GM18867 (cell line): ENCODE measurements at regions not wholly inside any gene's neighbourhood (a gene's known extent, or its start where the extent isn't known, plus 50 kb on each side); places are given as distances from the start of the nearest gene placed in this dataset.
"Not testable (repeated sequence)": the region's sequence is repeated elsewhere in the genome, so short reads cannot be mapped to it uniquely, and the experiment has no call there.

ENCODE experiments used
- ATAC-seq: cut with Tn5 transposase; IDR thresholded peaks from one replicate; pipeline ENCODE4 v1.9.1; 2021; ENCODE audit warnings: mild to moderate bottlenecking, moderate library complexity; ENCODE audit not compliant: unreplicated experiment

DNA sequence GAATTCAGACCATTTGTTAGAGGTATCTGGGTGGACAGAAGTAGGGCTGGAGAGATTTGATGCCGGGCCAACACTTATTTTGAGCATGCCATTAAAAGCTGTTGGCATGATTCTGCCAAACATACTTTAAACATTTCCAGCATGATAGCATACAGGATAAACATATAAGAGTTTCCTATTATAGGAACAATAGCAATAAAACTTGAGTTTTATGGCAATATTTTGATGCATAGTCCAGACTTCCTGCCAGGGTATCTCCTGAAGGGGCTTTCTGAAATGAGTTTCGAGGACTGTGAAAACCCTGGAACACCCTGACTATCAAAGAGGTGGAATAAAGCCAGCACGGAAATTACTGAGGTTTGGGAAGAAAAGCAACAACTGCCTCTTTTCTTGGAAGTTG is 1398.0 kb upstream of the NXPH2 start:
- no peak for ATAC-seq

DNA sequence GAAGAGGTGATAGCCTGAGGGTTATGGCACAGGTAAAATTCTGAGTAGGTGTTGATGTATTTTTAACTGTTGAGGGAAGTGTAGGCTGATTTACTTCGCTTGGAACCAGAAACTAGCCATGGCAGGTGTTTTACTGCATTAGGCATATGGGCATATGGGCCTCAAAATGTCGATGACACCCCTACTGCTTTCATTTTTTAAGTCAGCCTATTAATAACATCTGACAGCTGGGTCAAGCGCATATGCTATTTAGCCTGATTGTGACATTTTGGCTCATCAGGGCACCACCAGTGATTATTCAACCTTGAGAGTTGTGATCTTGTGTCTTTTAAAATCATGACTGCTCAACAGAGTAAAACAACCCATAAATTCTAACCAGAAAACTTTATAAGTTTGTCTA is 1396.9 kb upstream of the NXPH2 start:
- no peak for ATAC-seq

DNA sequence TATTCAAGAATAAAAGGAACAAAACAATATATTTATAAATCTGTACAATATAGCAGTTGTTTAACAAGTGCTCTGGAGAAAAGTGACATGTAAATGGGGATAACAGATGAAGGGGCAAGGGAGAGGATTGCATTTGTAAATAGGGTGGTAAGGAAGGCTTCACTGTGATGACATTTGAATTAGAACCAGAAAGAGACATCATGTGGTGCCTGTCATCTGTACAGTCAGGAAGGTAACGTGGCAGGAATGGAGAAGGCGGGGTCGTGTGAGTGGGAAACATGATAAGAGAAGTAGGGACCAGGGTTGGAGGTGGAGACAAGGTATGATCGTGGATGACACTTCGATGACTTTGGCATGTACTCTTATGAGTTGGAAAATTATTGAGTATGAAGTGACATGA is 1393.6 kb upstream of the NXPH2 start:
- no peak for ATAC-seq

DNA sequence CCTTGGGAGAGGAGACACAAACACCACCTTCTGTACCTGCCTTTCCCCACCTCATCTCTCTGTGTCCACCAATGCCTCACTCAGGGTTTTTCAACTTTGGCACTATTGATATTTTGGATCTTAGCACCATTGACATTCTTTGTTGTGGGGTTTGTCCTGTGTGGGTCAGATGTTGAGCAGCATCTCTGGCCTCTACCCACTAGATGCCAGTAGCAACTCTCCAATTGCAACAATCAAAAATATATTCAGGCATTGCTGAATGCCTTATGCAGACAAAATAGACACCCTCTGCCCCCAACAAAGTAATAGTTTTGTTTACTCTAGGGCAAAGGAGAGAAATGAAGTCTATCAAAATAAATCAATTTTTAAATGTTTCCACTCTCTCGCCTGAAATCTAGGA is 1384.3 kb upstream of the NXPH2 start:
- ATAC-seq = no peak

DNA sequence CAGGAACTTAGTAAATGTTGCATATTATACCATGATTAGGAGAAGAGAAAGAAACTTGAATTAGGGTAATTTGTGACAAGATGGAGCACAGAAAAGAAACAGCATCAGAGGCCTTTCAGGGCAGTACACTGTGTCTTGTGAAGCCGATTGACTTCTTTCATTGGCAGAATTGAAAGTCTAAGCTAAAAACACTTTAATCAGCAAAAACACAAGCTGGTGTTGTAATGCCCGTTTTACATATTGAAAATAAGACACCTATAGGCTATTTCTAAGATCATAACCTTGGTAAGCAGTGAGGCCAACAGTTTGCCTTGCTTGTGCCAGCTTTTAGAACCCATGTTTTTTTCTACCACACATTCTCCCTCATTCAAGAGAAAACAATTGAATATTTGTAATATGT is 1378.1 kb upstream of the NXPH2 start:
- no peak for ATAC-seq

DNA sequence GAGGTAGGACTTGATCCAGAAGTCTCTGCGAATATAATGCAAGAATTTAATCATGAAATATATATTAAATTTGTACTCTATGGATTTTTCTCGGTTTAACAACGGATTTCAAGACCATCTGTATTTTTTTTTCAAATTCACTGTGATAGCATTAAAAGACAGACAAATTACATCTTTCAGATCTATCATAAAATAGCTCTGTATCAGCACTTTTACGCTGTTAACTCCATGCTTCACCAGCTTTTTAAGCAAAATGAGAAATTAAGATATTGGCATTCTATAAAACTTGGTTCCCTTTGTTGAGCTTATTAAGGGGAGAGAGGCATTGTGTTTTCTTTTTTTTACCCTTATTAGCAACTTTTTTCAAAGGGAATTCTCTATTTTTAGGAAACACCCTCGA is 1377.6 kb upstream of the NXPH2 start:
- no peak for ATAC-seq

DNA sequence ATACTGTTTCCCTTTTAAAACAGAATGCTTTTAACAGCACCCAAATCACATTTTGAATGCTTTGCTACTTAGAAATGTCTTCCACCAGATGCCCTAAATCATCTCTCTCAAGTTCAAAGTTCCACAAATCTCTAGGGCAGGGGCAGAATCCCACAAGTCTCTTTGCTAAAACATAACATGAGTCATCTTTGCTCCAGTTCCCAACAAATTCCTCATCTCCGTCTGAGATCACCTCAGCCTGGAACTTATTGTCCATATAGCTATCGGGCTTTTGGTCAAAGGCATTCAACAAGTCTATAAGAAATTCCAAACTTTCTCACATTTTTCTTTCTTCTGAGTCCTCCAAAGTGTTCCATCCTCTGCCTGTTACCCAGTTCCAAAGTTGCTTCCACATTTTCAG is 1374.5 kb upstream of the NXPH2 start:
- ATAC-seq = no peak

DNA sequence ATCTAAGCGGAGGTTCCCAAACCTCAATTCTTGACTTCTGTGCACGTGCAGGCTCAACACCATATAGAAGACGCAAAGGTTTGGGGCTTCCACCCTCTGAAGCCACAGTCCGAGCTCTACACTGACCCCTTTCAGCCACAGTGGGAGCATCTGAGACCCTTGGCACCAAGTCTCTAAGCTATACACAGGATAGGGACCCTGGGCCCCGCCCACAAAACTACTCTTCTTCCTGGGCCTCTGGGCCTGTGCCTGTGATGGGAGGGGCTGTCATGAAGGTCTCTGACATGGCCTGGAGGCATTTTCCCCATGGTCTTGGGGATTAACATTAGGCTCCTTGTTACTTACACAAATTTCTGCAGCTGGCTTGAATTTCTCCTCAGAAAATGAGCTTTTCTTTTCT is 1374.1 kb upstream of the NXPH2 start:
- ATAC-seq = no peak

DNA sequence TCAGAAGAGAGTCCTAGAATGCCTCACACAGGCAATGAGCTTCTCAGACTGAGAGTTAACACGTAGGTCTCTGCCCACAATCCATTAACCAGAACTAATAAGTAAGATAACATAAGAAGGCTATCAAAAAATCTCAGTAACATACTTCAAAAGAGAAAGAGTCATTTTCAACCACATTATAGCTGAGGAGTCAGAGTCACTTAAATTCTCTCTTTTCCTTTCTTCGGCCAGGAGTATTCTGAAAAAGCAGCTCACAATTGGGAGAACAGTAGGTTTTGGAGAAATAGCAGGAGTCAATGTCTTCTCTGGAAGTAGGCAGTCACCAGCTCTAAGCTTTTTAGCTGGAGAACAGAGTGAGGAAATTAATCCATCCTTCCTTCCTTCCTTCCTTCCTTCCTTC is 1364.4 kb upstream of the NXPH2 start:
- ATAC-seq = no peak

DNA sequence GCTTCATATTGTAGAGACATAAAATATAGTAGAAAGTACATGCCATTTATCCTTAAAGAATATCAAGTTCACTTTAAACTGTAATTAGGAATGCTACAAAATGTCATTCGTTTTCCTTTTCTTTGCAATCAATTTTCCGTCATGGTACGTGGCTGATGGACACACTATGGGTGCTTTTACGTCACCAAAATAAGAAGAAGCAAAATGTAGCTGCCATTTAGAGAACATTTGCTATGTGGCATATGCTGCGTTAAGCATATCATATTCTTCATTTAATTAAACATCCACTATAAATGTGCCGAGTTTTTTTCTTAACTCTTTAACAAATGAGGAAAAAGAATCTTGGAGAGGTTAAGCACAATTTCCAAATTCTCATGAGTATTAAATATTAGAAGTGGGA is 1358.5 kb upstream of the NXPH2 start:
- ATAC-seq = no peak

DNA sequence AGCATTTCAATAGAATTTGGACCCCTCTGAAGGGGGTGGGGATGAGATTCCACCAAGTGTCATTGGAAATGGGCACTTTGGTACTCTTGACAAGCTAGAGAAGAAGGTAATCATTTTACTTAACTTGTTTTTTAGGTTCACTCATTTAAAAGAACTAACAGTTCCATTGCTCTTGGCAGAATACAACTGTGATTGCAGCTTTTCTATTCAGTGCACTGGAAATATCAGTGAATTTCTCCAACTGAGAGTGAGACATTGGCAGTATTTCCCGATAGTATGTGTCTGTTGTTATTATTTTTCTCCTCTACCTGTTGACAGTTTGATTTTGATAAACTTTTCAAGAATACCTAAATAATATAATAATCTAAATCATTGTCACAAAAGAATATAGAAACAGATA is 1356.7 kb upstream of the NXPH2 start:
- ATAC-seq = no peak

DNA sequence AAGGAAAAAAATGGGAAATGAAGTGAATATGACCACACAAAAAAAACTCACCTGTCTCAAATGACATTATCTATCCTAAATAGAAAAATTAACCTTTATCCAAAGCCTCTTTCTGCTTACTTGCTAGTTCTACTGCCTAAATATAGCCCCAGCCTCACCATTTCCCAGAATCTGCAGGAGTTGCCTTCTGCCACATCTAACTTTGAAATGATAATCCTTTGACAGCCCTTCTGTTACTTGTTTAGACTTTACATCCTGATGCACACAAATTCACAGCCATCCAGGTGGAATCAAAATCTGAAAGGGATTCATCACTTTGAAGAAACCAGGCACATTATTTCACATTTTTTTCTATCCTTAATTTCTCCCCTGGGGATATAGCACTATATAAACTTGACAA is 1356.2 kb upstream of the NXPH2 start:
- ATAC-seq = no peak

DNA sequence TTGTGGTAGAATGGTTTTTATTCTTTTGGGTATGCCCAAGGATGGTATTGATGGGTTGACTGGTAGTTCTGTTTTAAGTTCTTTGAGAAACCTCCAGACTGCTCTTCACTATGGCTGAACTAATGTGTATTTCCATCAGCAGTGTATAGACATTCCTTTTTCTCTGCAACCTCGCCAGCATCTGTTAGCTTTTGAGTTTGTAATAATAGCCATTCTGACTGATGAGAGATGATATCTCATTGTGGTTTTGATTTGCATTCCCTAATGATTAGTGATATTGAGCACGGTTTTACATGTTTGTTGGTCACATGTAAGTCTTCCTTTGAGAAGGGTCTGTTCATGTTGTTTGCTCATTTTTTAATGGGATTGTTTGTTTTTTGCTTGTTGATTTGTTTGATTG is 1348.7 kb upstream of the NXPH2 start:
- ATAC-seq = no peak

DNA sequence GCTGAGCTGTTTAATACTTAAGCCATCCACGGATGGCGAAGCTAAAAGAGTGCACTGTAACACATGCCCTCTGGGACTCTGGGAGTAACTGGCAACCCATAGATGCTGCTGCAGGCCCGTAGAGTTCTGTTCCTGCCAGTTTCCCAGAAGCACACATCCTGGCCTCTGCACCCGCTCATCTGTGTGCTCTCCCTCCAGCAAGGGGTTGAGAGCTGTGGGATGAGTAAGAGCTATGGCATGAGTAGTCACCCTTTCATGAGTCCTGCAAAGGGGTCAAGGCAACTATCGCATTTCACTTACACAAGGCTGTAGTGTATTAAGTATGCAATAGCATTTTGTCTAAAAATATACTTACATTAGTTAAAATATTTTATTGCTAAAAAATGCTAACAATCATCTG is 1341.8 kb upstream of the NXPH2 start:
- ATAC-seq = no peak

DNA sequence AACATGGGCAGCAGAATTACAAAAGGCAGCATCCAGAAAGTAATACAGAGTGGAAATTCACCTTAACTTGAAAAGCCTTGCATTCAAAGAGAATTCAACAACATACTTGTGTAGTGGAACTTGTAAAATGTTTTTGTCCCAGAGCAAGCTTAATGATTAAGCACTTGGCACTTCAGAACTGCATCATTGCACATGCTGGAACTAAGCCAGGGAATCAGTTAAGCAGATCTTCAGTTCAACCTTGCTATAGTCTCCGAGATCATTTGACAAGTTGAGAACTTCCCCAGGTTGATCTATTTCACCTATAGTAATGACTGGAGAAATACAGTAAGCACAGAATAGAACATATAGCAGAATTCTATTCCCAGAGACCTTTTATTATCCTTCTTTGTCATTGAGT is 1337.2 kb upstream of the NXPH2 start:
- no peak for ATAC-seq

DNA sequence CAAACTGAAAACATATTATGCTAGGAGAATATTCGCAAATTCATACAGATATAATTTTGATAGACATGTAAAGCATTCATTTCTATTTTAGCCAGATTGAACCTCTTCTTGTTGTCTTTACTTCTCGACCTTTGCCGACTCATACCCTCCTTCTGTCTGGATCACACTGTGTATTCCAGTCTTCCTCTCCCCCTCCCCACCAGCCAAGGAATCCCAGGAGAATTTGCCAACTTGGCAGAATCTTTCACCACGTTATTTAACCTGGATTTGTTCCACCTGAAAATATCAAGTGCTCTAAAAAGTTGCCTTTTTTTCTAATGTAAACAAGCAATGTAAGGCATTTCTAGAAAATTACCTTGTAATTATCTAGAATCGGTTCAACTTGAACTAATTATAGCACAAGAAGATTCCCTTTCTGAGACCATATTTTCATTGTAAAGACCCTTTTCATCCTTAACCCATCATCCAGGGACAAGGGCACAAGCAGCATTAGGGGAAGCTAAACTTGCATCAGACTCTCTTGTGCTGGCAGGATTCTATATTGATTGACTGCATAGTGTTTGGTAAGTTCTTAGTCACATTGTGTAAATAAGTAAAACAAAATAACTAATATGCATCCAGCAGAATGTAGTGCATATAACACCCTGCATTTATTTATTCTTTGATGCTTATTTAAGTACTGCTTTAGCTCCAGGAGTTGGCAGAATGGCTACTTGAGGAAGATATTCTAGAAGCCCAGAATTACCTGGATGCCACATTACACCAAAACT is 1328.7 kb upstream of the NXPH2 start:
- ATAC-seq = no peak

DNA sequence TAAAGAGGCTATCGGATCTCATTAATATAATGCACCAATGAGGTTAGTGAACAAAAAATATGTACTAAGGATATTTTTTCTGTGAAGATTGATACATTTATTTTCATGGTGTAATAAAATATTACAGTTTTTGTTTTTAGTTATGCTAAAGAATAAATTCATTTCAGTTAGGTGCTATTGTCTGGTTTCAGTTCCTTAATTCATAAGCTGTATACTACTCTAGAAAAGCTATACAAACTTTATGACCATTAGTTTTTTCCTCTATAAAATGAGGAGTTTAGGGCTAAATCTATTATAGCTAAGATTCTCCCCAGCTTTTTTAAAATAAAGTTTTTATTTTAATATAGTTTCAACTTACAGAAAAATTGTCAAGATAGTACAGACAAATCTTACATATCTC is 1311.7 kb upstream of the NXPH2 start:
- no peak for ATAC-seq

DNA sequence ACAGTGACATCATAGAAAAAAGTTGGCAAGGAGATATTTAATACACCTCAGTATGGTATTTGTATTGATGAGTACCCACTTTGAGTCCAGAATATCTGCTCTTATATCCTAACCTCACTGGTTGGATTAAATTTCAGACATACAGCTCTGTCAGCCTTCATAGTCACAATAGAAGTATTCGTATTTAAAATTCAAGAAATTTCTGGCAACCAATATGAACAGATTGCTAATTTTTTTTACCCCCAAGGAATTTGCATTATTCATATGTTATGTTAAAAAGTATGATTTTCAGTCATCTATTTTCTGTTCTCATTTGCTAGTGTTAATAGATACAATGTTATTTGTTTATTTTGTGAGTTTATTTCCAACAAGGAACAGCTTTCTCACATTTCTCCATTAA is 1306.8 kb upstream of the NXPH2 start:
- no peak for ATAC-seq

DNA sequence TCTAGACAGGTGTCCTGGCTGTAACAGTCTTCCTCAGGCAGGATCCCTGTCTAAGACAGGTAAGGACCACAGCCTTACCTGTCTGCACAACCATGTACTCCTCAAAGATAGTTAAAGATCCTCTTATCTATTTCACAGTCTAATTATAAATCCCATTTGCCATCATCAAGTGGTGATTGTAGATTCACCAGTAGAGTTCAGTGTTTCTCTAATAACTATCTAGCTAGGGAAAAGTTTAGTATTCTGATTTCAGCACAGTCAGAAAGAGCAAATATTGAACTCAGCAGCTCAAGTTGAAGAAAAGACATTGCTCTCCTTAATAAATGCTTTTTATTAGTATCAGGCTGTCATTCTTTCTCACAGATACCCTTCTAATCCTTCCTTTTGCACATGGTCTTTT is 1305.5 kb upstream of the NXPH2 start:
- ATAC-seq = no peak

DNA sequence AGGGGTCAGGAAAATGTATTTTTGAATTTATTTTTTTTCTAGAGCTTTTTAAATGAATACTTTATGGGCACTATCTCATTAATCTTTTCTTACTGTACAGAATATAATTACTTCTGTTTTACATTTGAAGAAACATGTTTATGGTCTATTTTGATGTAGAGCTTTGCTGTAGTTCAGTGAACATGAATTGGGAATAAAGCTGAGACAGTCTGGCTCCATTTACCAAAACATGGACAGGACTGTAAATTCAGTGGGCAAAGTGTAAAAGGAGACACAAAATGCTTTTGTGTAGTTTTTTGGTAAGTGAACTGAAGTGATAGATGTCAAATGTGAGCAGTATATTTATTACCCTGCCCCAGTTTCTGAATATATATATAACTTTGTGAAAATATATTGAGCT is 1298.8 kb upstream of the NXPH2 start:
- no peak for ATAC-seq

DNA sequence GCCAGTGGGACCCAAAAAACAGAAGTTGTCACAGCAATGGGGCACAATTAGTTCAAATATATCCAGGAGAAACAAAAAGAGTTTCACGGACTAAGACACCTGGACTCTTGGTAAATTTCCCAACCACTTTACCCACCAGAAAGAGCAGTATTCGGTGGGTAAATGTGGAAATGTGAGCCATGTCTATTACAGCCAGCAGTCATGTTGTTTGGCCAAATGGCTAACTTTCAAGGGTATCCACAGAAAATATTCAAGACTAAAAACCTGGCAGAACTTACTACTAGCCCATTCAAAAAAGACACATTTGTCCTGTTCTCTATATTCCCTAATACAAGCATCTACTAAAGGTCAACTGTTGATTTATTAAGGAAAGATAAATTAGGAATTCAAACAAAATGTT is 1296.0 kb upstream of the NXPH2 start:
- no peak for ATAC-seq

DNA sequence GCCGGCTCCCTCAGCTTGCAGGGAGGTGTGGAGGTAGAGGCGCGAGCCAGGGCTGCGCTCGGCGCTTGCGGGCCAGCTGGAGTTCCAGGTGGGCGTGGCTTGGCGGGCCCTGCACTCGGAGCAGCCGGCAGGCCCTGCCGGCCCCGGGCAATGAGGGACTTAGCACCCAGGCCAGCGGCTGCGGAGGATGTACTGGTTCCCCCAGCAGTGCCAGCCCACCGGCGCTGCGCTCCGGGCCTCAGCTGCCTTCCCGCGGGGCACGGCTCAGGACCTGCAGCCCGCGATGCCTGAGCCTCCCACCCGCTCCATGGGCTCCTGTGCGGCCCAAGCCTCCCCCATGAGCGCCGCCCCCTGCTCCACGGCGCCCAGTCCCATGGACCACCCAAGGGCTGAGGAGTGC is 1293.6 kb upstream of the NXPH2 start:
- ATAC-seq = not testable (repeated sequence)

DNA sequence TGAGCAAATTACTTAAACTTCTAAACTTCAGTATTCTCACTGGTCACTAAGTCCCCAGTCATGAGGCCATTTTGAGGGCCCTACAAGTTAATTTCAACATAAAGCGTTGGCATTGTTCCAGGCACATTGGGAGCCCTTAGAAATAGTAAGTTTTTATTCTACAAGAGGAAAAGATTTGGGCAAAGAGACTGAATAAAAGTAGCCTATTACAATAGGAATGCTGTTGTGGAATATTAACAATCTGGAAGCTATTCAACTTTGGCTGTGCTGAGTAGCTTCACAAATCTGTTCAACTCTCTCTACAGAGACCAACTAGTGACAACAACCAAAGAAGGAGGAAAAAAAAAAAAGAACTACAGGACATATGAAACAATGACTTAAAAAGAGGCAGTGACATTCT is 1287.5 kb upstream of the NXPH2 start:
- no peak for ATAC-seq
